ENCODE measurements at regions not wholly inside any gene's neighbourhood (a gene's known extent, or its start where the extent isn't known, plus 50 kb on each side); places are given as distances from the start of the nearest gene placed in this dataset.

DNA sequence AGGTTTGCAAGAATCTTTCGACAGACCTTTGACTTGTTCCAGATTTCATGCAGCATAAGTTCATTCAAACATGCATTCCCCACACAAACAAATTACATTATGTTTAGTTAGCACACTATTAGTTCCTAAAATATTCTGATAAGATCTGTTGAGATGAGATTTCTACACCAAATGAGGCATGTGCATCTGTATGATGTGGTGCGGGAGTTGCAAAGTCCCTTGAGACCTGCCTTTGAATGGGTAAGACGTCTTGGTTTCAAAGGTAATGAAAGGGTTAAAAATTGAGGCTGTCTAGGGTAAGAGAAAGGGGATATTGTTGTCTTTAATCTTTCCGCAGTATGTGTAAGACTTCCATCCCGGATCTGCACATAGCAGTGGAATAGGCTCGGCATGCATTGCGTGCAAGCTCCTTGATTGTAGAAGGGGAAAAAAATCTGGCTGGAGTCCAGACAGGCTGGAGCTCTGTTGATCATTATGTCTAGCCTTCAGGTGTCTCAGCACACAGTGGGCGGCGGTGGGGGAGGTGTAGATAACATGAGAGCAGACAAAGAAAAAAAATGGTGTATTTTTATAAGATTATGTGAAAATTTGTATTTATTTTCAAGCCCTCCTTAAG is 296.6 kb downstream of the PTPRC start (continued):
- TF ChIP-seq SCRT2 (tag by site-specific recombination; IDR thresholded peaks at IDR 0.05): peak; percentile 93
- peak; percentile 44; the same call in 1 of the 2 replicates for TF ChIP-seq ZBTB20 (tag by site-specific recombination; IDR thresholded peaks at IDR 0.05)
- TF ChIP-seq IKZF3 (tag by site-specific recombination; IDR thresholded peaks at IDR 0.05): peak; percentile 100
- peak; percentile 90 for TF ChIP-seq ZSCAN30 (tag by site-specific recombination; IDR thresholded peaks at IDR 0.05)
- TF ChIP-seq ZNF510 (tag by site-specific recombination; IDR thresholded peaks at IDR 0.05; ENCODE audit: insufficient replicate concordance): no peak
- TF ChIP-seq FEZF1 (tag by site-specific recombination; IDR thresholded peaks at IDR 0.05): peak; percentile 60; the same call in 1 of the 2 replicates
- TF ChIP-seq ZNF610 (tag by site-specific recombination; IDR thresholded peaks at IDR 0.05; ENCODE audit: borderline replicate concordance): peak; percentile 69
- TF ChIP-seq ZNF501 (tag by site-specific recombination; IDR thresholded peaks at IDR 0.05): peak; percentile 89; the same call in 1 of the 2 replicates
- TF ChIP-seq ZNF660 (tag by site-specific recombination; IDR thresholded peaks at IDR 0.05): peak; percentile 80; the same call in 1 of the 2 replicates
- TF ChIP-seq, protein P1, sequence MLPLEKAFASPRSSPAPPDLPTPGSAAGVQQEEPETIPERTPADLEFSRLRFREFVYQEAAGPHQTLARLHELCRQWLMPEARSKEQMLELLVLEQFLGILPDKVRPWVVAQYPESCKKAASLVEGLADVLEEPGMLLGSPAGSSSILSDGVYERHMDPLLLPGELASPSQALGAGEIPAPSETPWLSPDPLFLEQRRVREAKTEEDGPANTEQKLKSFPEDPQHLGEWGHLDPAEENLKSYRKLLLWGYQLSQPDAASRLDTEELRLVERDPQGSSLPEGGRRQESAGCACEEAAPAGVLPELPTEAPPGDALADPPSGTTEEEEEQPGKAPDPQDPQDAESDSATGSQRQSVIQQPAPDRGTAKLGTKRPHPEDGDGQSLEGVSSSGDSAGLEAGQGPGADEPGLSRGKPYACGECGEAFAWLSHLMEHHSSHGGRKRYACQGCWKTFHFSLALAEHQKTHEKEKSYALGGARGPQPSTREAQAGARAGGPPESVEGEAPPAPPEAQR (tag by site-specific recombination; IDR thresholded peaks at IDR 0.05): no peak
- TF ChIP-seq, protein P2, sequence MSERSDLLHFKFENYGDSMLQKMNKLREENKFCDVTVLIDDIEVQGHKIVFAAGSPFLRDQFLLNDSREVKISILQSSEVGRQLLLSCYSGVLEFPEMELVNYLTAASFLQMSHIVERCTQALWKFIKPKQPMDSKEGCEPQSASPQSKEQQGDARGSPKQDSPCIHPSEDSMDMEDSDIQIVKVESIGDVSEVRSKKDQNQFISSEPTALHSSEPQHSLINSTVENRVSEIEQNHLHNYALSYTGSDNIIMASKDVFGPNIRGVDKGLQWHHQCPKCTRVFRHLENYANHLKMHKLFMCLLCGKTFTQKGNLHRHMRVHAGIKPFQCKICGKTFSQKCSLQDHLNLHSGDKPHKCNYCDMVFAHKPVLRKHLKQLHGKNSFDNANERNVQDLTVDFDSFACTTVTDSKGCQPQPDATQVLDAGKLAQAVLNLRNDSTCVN (tag by site-specific recombination; optimal IDR thresholded peaks at IDR 0.05): peak; percentile 19
- peak; percentile 93 for TF ChIP-seq ZNF600 (tag by site-specific recombination; IDR thresholded peaks at IDR 0.05)
- TF ChIP-seq ZBTB8A (tag by site-specific recombination; IDR thresholded peaks at IDR 0.05): peak; percentile 60
- peak; percentile 74 for TF ChIP-seq ZFHX2 (tag by site-specific recombination; conservative IDR thresholded peaks at IDR 0.05)
- peak; percentile 67; the same call in 1 of the 2 replicates for TF ChIP-seq ZNF2 (tag by site-specific recombination; IDR thresholded peaks at IDR 0.05)
- TF ChIP-seq, protein P3, sequence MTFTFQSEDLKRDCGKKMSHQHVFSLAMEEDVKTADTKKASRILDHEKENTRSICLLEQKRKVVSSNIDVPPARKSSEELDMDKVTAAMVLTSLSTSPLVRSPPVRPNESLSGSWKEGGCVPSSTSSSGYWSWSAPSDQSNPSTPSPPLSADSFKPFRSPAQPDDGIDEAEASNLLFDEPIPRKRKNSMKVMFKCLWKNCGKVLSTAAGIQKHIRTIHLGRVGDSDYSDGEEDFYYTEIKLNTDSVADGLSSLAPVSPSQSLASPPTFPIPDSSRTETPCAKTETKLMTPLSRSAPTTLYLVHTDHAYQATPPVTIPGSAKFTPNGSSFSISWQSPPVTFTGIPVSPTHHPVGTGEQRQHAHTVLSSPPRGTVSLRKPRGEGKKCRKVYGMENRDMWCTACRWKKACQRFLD (tag by site-specific recombination; IDR thresholded peaks at IDR 0.05): no peak
- peak; percentile 45; the same call in 1 of the 2 replicates for TF ChIP-seq ZNF596 (tag by site-specific recombination; IDR thresholded peaks at IDR 0.05)
- TF ChIP-seq, protein P4, sequence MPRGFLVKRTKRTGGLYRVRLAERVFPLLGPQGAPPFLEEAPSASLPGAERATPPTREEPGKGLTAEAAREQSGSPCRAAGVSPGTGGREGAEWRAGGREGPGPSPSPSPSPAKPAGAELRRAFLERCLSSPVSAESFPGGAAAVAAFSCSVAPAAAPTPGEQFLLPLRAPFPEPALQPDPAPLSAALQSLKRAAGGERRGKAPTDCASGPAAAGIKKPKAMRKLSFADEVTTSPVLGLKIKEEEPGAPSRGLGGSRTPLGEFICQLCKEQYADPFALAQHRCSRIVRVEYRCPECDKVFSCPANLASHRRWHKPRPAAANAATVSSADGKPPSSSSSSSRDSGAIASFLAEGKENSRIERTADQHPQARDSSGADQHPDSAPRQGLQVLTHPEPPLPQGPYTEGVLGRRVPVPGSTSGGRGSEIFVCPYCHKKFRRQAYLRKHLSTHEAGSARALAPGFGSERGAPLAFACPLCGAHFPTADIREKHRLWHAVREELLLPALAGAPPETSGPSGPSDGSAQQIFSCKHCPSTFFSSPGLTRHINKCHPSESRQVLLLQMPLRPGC (tag by site-specific recombination; IDR thresholded peaks at IDR 0.05): peak; percentile 79
- no peak for TF ChIP-seq HOXA7 (CRISPR knock-in tag; IDR thresholded peaks at IDR 0.05; ENCODE audit: borderline replicate concordance)
- no peak for TF ChIP-seq ZNF112 (tag by site-specific recombination; IDR thresholded peaks at IDR 0.05)
- TF ChIP-seq MEIS1 (CRISPR knock-in tag; IDR thresholded peaks at IDR 0.05; ENCODE audit: borderline replicate concordance): no peak
- TF ChIP-seq TRIM28 (IDR thresholded peaks at IDR 0.05; ENCODE audit: borderline replicate concordance, low read length): peak; percentile 93
- peak; percentile 53; the same call in 1 of the 2 replicates for TF ChIP-seq ZBTB48 (tag by site-specific recombination; IDR thresholded peaks at IDR 0.05)
- no peak for TF ChIP-seq ZNF585B (tag by site-specific recombination; IDR thresholded peaks at IDR 0.05)
- no peak; the same call in 1 of the 2 replicates for TF ChIP-seq OVOL3 (tag by site-specific recombination; IDR thresholded peaks at IDR 0.05)
- peak; percentile 97 for TF ChIP-seq MZF1 (tag by site-specific recombination; IDR thresholded peaks at IDR 0.05; ENCODE audit: borderline replicate concordance)
- TF ChIP-seq ZNF214 (tag by site-specific recombination; IDR thresholded peaks at IDR 0.05; ENCODE audit: borderline replicate concordance): no peak
- TF ChIP-seq, protein P5, sequence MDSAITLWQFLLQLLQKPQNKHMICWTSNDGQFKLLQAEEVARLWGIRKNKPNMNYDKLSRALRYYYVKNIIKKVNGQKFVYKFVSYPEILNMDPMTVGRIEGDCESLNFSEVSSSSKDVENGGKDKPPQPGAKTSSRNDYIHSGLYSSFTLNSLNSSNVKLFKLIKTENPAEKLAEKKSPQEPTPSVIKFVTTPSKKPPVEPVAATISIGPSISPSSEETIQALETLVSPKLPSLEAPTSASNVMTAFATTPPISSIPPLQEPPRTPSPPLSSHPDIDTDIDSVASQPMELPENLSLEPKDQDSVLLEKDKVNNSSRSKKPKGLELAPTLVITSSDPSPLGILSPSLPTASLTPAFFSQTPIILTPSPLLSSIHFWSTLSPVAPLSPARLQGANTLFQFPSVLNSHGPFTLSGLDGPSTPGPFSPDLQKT (IDR thresholded peaks at IDR 0.05; ENCODE audit: borderline replicate concordance, low read depth, low read length): no peak
- TF ChIP-seq ZXDB (tag by site-specific recombination; IDR thresholded peaks at IDR 0.05): peak; percentile 91
- TF ChIP-seq REPIN1 (tag by site-specific recombination; IDR thresholded peaks at IDR 0.05; ENCODE audit: low read depth): peak; percentile 21; the same call in 1 of the 2 replicates
- TF ChIP-seq, protein P6, sequence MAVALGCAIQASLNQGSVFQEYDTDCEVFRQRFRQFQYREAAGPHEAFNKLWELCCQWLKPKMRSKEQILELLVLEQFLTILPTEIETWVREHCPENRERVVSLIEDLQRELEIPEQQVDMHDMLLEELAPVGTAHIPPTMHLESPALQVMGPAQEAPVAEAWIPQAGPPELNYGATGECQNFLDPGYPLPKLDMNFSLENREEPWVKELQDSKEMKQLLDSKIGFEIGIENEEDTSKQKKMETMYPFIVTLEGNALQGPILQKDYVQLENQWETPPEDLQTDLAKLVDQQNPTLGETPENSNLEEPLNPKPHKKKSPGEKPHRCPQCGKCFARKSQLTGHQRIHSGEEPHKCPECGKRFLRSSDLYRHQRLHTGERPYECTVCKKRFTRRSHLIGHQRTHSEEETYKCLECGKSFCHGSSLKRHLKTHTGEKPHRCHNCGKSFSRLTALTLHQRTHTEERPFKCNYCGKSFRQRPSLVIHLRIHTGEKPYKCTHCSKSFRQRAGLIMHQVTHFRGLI (tag by site-specific recombination; IDR thresholded peaks at IDR 0.05): peak; percentile 29; the same call in 1 of the 2 replicates

Data from HEK293 (cell line).